Testis (tissue), 2 donors: ENCODE measurements at regions not wholly inside any gene's neighbourhood (a gene's known extent, or its start where the extent isn't known, plus 50 kb on each side); places are given as distances from the start of the nearest gene placed in this dataset.

Experiments used
- DNase-seq: peaks from one replicate; pipeline ENCODE4 v3.0.0-alpha.2; 2019
- H3K27ac ChIP-seq, 2 donors: fragments of 200-600 bp; sonication (generic); one replicate each; pipeline ENCODE4 v1.5.1; 2019
- H3K27me3 ChIP-seq: fragments of 200-600 bp; sonication (generic); one replicate; pipeline ENCODE4 v1.5.1; 2019
- H3K36me3 ChIP-seq: fragments of 200-600 bp; sonication (generic); one replicate; pipeline ENCODE4 v1.5.1; 2017; ENCODE audit warnings: low read depth; ENCODE audit errors: missing control alignments
- H3K4me1 ChIP-seq: fragments of 200-600 bp; sonication (generic); one replicate; pipeline ENCODE4 v1.5.1; 2019
- H3K4me3 ChIP-seq, 2 donors: fragments of 200-600 bp; sonication (generic); one replicate each; pipeline ENCODE4 v1.5.1; 2017 to 2019
- H3K9me3 ChIP-seq: fragments of 200-600 bp; sonication (generic); one replicate; pipeline ENCODE4 v1.5.1; 2017
- CTCF ChIP-seq, 3 experiments: fragments of 450-650 bp in 2 of 3; fragments of 200-600 bp in 1 of 3; sonication (generic) in 1 of 3; IDR thresholded peaks; one replicate each; pipeline ENCODE4 v1.5.1; 2016 to 2019; ENCODE audit warnings: antibody characterized with exemption in 3 of 3, mild to moderate bottlenecking in 2 of 3, moderate library complexity in 1 of 3
- POLR2A ChIP-seq: fragments of 450-650 bp; IDR thresholded peaks from one replicate; pipeline ENCODE4 v1.6.1; 2017; ENCODE audit warnings: antibody characterized with exemption, mild to moderate bottlenecking, moderate library complexity
- WGBS, 2 donors: methylation state at CpG; one replicate each; pipeline ENCODE4 v1.1.5; 2018; 5-methylcytosine and 5-hydroxymethylcytosine counted together
- intact Hi-C: fragments of 100-400 bp; cut with DNase I; formaldehyde crosslinking; loops from one replicate; pipeline ENCODE4 v1.15.1; 2023; ENCODE audit warnings: low total_unique reads

DNA sequence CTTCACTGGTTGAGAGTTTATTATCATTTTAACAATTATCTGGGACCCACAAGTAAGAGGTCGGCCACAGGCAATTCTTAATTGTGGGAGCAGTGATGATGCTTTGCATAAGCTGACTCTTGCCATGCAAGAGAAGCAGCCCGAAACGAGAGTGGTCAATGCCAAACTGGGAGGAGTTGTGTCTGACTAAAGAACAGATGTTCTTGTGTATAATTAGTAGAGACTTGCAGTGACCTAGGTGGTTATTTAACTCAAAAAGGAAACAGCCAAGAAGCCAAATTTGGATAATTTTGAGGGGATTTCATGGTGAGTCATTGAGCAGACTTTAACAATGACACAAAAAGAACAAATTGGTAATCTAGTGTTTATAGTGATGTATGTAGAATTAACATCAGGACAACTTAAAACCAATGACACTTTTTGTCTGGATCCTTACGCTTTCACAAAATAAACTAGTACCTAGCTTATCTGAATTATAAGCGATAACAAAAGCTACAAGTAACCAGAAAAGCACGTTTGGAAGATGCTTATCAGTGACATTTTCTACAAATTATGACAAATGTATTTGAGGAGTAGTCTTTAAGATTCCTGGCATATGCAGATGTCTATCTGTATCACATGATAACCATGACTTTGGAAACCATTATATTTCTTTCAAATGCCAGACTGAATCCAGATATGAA is 184.7 kb upstream of the DLGAP1 start:
- TF ChIP-seq POLR2A (no peak), CTCF (IDR thresholded peaks at IDR 0.05) (no peak)
- no peaks in the 10 kb centered on the region for H3K27me3 ChIP-seq
- no peak overlapping the region for H3K27ac ChIP-seq
- no peaks in the 10 kb centered on the region for H3K9me3 ChIP-seq
- intact Hi-C loops, result no loop called here
- H3K4me3 ChIP-seq, result no peak overlapping the region
- DNase-seq, result no peak
- H3K4me1 ChIP-seq, result peaks cover 4% of the 10 kb centered on the region
- WGBS, 2 donors, result 51% methylated on average over 6 of the region's 6 CpGs
- H3K36me3 ChIP-seq, result no peaks in the 10 kb centered on the region

- intact Hi-C loops, result no loop called here
- DNase-seq, result no peak
- WGBS, 2 donors, result 95 to 98% methylated on average over 6 of the region's 6 CpGs
Measured at GRCh38 chr18:4638680-4639079, 183.6 kb upstream of the DLGAP1 start.

DNA sequence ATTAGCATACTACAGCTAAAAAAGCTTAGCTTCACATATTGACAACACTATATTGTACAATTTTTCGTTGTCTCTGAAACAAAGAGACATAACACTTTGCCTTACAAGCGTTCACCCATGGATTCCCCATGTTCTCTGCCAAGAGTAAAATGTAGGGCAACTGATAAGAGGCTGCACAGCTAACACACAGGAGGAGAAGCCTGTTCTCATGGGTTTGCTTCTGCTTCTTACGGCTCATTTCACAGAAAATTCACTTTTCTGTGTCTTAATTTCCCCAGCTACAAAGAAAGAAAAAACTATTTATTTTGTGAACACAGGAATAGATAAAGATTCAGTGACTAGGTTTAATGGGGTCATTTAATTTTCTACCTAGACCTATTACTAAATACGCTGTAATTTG is 182.8 kb upstream of the DLGAP1 start:
- H3K36me3 ChIP-seq, result no peaks in the 10 kb centered on the region
- no peak overlapping the region for H3K4me3 ChIP-seq
- H3K27ac ChIP-seq, result no peak overlapping the region
- intact Hi-C loops, result no loop called here
- 66 to 77% methylated on average over 4 of the region's 4 CpGs for WGBS, 2 donors
- H3K4me1 ChIP-seq, result peaks cover 4% of the 10 kb centered on the region
- H3K27me3 ChIP-seq, result no peaks in the 10 kb centered on the region
- H3K9me3 ChIP-seq, result no peaks in the 10 kb centered on the region
- TF ChIP-seq POLR2A (no peak), CTCF (IDR thresholded peaks at IDR 0.05) (no peak)
- no peak for DNase-seq

More at GRCh38 chr18:4638680-4639079, 183.6 kb upstream of the DLGAP1 start:
- Histone ChIP-seq H3K4me3 (no peak overlapping the region), H3K36me3 (no peaks in the 10 kb centered on the region), H3K27ac (no peak overlapping the region), H3K9me3 (no peaks in the 10 kb centered on the region), H3K27me3 (no peaks in the 10 kb centered on the region), H3K4me1 (peaks cover 4% of the 10 kb centered on the region)
- no peak for TF ChIP-seq POLR2A
- no peak for TF ChIP-seq CTCF (IDR thresholded peaks at IDR 0.05)

DNA sequence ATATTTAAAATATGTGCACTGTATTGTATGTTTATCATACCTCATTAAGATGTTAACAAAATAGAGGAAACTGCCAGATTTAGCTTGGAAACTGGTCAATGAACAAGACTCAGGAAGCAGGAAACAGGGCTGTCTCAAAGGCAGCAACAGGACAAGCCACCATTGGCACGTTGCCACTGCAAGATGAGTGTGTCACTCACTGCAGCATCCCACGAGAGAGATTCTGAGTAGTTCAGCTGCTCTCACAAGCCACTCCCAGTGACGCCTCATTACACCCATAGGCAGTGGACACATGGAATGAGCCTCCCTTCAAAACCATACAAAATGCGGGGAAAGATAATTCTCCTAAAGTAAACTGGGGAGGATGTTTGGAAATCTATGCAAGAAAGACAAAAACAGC is 181.9 kb upstream of the DLGAP1 start:
- H3K36me3 ChIP-seq, result no peaks in the 10 kb centered on the region
- H3K27me3 ChIP-seq, result no peaks in the 10 kb centered on the region
- 54 to 61% methylated on average over 4 of the region's 4 CpGs for WGBS, 2 donors
- H3K9me3 ChIP-seq, result no peaks in the 10 kb centered on the region
- peaks cover 4% of the 10 kb centered on the region for H3K4me1 ChIP-seq
- DNase-seq, result peak; percentile 15
- TF ChIP-seq POLR2A (no peak), CTCF (IDR thresholded peaks at IDR 0.05) (no peak)
- H3K27ac ChIP-seq, result no peak overlapping the region
- intact Hi-C loops, result no loop called here
- H3K4me3 ChIP-seq, result no peak overlapping the region

- H3K9me3 ChIP-seq, result no peaks in the 10 kb centered on the region
- TF ChIP-seq POLR2A (no peak), CTCF (IDR thresholded peaks at IDR 0.05) (no peak)
- intact Hi-C loops, result no loop called here
- 91% methylated on average over 6 of the region's 6 CpGs for WGBS, 2 donors
- no peaks in the 10 kb centered on the region for H3K27me3 ChIP-seq
- no peak overlapping the region for H3K4me3 ChIP-seq
- DNase-seq, result no peak
- no peak overlapping the region for H3K27ac ChIP-seq
- no peaks in the 10 kb centered on the region for H3K36me3 ChIP-seq
- no peaks in the 10 kb centered on the region for H3K4me1 ChIP-seq
Measured at GRCh38 chr18:4631239-4631638, 176.1 kb upstream of the DLGAP1 start.
